Loucy (cell line): ENCODE measurements at regions not wholly inside any gene's neighbourhood (a gene's known extent, or its start where the extent isn't known, plus 50 kb on each side); places are given as distances from the start of the nearest gene placed in this dataset.

ENCODE experiments used
- H2AFZ ChIP-seq: fragments of 200-600 bp; sonication (generic); 2 replicates; pipeline ENCODE4 v1.6.0; 2016; ENCODE audit warnings: antibody characterized with exemption, mild to moderate bottlenecking, low read length, moderate library complexity
- H3F3A ChIP-seq: fragments of 200-600 bp; 2 replicates; pipeline ENCODE4 v1.6.0; 2016; ENCODE audit warnings: antibody characterized with exemption, low read depth, mild to moderate bottlenecking
- H3K27me3 ChIP-seq: fragments of 200-600 bp; sonication (generic); 2 replicates; pipeline ENCODE4 v1.6.1; 2014; ENCODE audit warnings: low read length, mild to moderate bottlenecking; ENCODE audit not compliant: insufficient read depth, poor library complexity, severe bottlenecking
- H3K36me3 ChIP-seq: fragments of 200-600 bp; sonication (generic); 2 replicates; pipeline ENCODE4 v1.6.1; 2016; ENCODE audit warnings: low read length; ENCODE audit not compliant: insufficient read depth
- H3K4me1 ChIP-seq: fragments of 200-600 bp; sonication (generic); 2 replicates; pipeline ENCODE4 v1.5.1; 2014; ENCODE audit warnings: low read length, mild to moderate bottlenecking; ENCODE audit not compliant: insufficient read depth, poor library complexity, severe bottlenecking
- H3K4me2 ChIP-seq: fragments of 200-600 bp; sonication (generic); 2 replicates; pipeline ENCODE4 v1.6.0; 2014; ENCODE audit warnings: antibody characterized with exemption, low read length, low read depth, mild to moderate bottlenecking; ENCODE audit not compliant: poor library complexity, severe bottlenecking
- H3K4me3 ChIP-seq: fragments of 200-600 bp; sonication (generic); 2 replicates; pipeline ENCODE4 v1.5.1; 2014; ENCODE audit warnings: low read length, mild to moderate bottlenecking, mixed read lengths; ENCODE audit not compliant: poor library complexity, severe bottlenecking
- H3K79me2 ChIP-seq: fragments of 200-600 bp; sonication (generic); 2 replicates; pipeline ENCODE4 v1.6.1; 2014; ENCODE audit warnings: low read length; ENCODE audit not compliant: insufficient read depth
- H3K9ac ChIP-seq: fragments of 200-600 bp; sonication (generic); 2 replicates; pipeline ENCODE4 v1.6.0; 2014; ENCODE audit warnings: mild to moderate bottlenecking, low read depth, low read length, moderate library complexity; ENCODE audit not compliant: poor library complexity, severe bottlenecking
- H3K9me2 ChIP-seq: fragments of 200-600 bp; sonication (generic); replicated peaks from 2 replicates; pipeline ENCODE4 v1.6.1; 2016; ENCODE audit warnings: low read depth, low read length, mixed read lengths
- H3K9me3 ChIP-seq: fragments of 200-600 bp; sonication (generic); 2 replicates; pipeline ENCODE4 v1.6.1; 2014; ENCODE audit warnings: mild to moderate bottlenecking, antibody characterized with exemption, low read length, low read depth; ENCODE audit not compliant: insufficient read depth
- H4K20me1 ChIP-seq: fragments of 200-600 bp; sonication (generic); 2 replicates; pipeline ENCODE4 v1.6.0; 2014; ENCODE audit warnings: antibody characterized with exemption, low read length, mild to moderate bottlenecking; ENCODE audit not compliant: insufficient read depth, poor library complexity, severe bottlenecking
- EZH2phosphoT487 ChIP-seq: fragments of 200-600 bp; IDR thresholded peaks from 2 replicates; pipeline ENCODE4 v1.6.1; 2018; ENCODE audit warnings: antibody characterized with exemption, mild to moderate bottlenecking, moderate library complexity, borderline replicate concordance
- TF ChIP-seq, protein P1 (sequence below): fragments of 200-600 bp; sonication (generic); conservative IDR thresholded peaks from 2 replicates; pipeline ENCODE4 v1.5.1; 2014; ENCODE audit warnings: mild to moderate bottlenecking, antibody characterized with exemption, low read length

DNA sequence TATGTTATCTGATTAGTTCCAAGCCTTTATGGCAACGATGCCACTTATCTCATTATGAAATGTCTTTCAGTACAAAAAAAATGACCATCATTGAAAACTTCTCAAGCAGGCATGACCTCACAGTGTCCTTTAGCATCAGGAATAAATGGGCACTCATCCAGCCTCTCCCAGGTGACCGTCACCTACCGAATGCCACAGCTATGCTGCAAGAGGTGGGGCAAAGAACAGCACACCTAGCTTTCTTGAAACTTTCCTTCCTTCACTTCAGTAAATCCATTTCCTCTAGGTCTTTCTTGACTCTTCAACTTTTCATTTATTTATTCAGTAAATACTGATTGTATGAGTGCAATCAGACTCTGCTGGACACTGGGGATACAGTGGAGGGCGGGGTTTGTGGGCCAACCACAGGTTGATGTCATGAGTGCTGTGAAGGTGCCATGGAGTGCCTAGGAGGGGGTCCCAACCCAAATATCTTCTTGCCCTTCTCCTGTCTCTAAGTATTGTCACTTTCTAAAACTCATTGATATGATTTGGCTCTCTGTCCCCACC lies 54.3 kb upstream of the HK2 start:
- Histone ChIP-seq H3K79me2 (no peaks in the 10 kb centered on the region), H3K4me2 (no peak overlapping the region), H4K20me1 (no peaks in the 10 kb centered on the region), H3K27me3 (no peaks in the 10 kb centered on the region), H3K4me1 (peaks cover 43% of the 10 kb centered on the region), H3K36me3 (no peaks in the 10 kb centered on the region), H2AFZ (no peak overlapping the region), H3K4me3 (no peak overlapping the region), H3K9ac (peak overlapping the region; percentile 83), H3K9me3 (peaks cover 4% of the 10 kb centered on the region; the same call in 1 of the 2 replicates), H3F3A (peaks cover 15% of the 10 kb centered on the region), H3K9me2 (no peaks in the 10 kb centered on the region)
- TF ChIP-seq, protein P1, sequence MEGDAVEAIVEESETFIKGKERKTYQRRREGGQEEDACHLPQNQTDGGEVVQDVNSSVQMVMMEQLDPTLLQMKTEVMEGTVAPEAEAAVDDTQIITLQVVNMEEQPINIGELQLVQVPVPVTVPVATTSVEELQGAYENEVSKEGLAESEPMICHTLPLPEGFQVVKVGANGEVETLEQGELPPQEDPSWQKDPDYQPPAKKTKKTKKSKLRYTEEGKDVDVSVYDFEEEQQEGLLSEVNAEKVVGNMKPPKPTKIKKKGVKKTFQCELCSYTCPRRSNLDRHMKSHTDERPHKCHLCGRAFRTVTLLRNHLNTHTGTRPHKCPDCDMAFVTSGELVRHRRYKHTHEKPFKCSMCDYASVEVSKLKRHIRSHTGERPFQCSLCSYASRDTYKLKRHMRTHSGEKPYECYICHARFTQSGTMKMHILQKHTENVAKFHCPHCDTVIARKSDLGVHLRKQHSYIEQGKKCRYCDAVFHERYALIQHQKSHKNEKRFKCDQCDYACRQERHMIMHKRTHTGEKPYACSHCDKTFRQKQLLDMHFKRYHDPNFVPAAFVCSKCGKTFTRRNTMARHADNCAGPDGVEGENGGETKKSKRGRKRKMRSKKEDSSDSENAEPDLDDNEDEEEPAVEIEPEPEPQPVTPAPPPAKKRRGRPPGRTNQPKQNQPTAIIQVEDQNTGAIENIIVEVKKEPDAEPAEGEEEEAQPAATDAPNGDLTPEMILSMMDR, result no peak
- no peak for TF ChIP-seq EZH2phosphoT487
